ENCODE measurements at regions not wholly inside any gene's neighbourhood (a gene's known extent, or its start where the extent isn't known, plus 50 kb on each side); places are given as distances from the start of the nearest gene placed in this dataset.

- no peak for TF ChIP-seq CTCF (conservative IDR thresholded peaks at IDR 0.05; ENCODE audit: low read length)
- TF ChIP-seq EZH2phosphoT487 (IDR thresholded peaks at IDR 0.05; ENCODE audit: borderline replicate concordance, low read depth, low read length), result no peak
These were observed 141.2 kb downstream of the CXXC4 start for GRCh38 chr4:104353481-104353880.

Measured in OCI-LY7 (cell line).